A549 (cell line): ENCODE measurements at regions not wholly inside any gene's neighbourhood (a gene's known extent, or its start where the extent isn't known, plus 50 kb on each side); places are given as distances from the start of the nearest gene placed in this dataset.

ENCODE experiments used
- ATAC-seq, 2 experiments: fragments of 200-7000 bp in 1 of 2; fragments of >200 bp in 1 of 2; cut with Nextera tagmentation in 1 of 2; cut with Tn5 transposase in 1 of 2; 3 replicates each; pipeline versions ENCODE4 v1.8.0 to v1.9.1; 2018 to 2020; ENCODE audit warnings: mild to moderate bottlenecking in 1 of 2, moderate library complexity in 1 of 2
- CTCF ChIA-PET: fragments of 300-600 bp; sonication (Branson Sonifier 250); formaldehyde crosslinking; extraction: SDS; loops from one replicate; lab custom pipeline; 2021; ENCODE audit warnings: antibody characterized with exemption, inconsistent platforms; lab: Yijun Ruan, JAX
- POLR2A ChIA-PET: fragments of 350-600 bp; formaldehyde crosslinking; extraction: SDS; loops from one replicate; lab custom pipeline; 2021; ENCODE audit warnings: antibody characterized with exemption, inconsistent platforms; lab: Yijun Ruan, JAX
- DNase-seq, 2 experiments: peaks; one replicate each; pipeline versions ENCODE4 v3.0.0 to v3.0.0-alpha.2; 2011 to 2016; ENCODE audit warnings: low read depth in 1 of 2, low spot score in 1 of 2
- FAIRE-seq: peaks from 2 replicates; lab custom pipeline; 2011; peaks lifted over from hg19 to GRCh38; lab: Jason Lieb, UNC
- H3K27ac ChIP-seq, 2 experiments: fragments of >200 bp; sonication (Bioruptor Twin); formaldehyde crosslinking; 3 replicates each; pipeline ENCODE4 v1.5.1; 2016 to 2017
- H3K4me1 ChIP-seq: fragments of >200 bp; sonication (Bioruptor Twin); formaldehyde crosslinking; 3 replicates; pipeline ENCODE4 v1.6.1; 2016
- H3K4me2 ChIP-seq: fragments of >200 bp; sonication (Bioruptor Twin); formaldehyde crosslinking; 3 replicates; pipeline ENCODE4 v1.6.1; 2016
- H3K4me3 ChIP-seq: fragments of >200 bp; sonication (Bioruptor Twin); formaldehyde crosslinking; 3 replicates; pipeline ENCODE4 v1.5.1; 2016
- H3K9me3 ChIP-seq: fragments of >200 bp; sonication (Bioruptor Twin); formaldehyde crosslinking; 3 replicates; pipeline ENCODE4 v1.6.1; 2016
- BCL3 ChIP-seq: fragments of >200 bp; sonication (Bioruptor Twin); formaldehyde crosslinking; IDR thresholded peaks from 3 replicates; pipeline ENCODE4 v1.6.1; 2016
- CBX2 ChIP-seq: fragments of 200-600 bp; sonication (generic); IDR thresholded peaks from 2 replicates; pipeline ENCODE4 v1.6.1; 2016; ENCODE audit warnings: low read depth, mild to moderate bottlenecking, borderline replicate concordance
- CEBPB ChIP-seq, 2 experiments: fragments of >200 bp in 1 of 2; sonication (Bioruptor Twin) in 1 of 2; formaldehyde crosslinking in 1 of 2; IDR thresholded peaks; 2 replicates each; pipeline ENCODE4 v1.6.1; 2012 to 2016
- CHD2 ChIP-seq: fragments of 150-350 bp; IDR thresholded peaks from 2 replicates; pipeline ENCODE4 v1.6.1; 2014; ENCODE audit warnings: low read length; ENCODE audit not compliant: partially characterized antibody
- CHD4 ChIP-seq: fragments of 200-600 bp; sonication (generic); IDR thresholded peaks from 2 replicates; pipeline ENCODE4 v1.6.1; 2016; ENCODE audit warnings: antibody characterized with exemption, mild to moderate bottlenecking, borderline replicate concordance
- EHF ChIP-seq: fragments of 250-450 bp; sonication (Bioruptor Pico); IDR thresholded peaks from 2 replicates; pipeline ENCODE4 v1.5.0; 2020; ENCODE audit warnings: mild to moderate bottlenecking
- ELK1 ChIP-seq: fragments of 150-350 bp; IDR thresholded peaks from 2 replicates; pipeline ENCODE4 v1.6.1; 2014; ENCODE audit warnings: low read depth, mild to moderate bottlenecking, low read length
- FOXS1 ChIP-seq: fragments of 250-450 bp; sonication (Bioruptor Pico); IDR thresholded peaks from 2 replicates; pipeline ENCODE4 v1.5.0; 2020; ENCODE audit warnings: mild to moderate bottlenecking, moderate library complexity
- GATA3 ChIP-seq: IDR thresholded peaks from 2 replicates; pipeline ENCODE4 v1.6.1; 2012; ENCODE audit warnings: borderline replicate concordance
- HEYL ChIP-seq: fragments of 250-450 bp; sonication (Bioruptor Pico); IDR thresholded peaks from 2 replicates; pipeline ENCODE4 v1.8.0; 2021; ENCODE audit warnings: mild to moderate bottlenecking, moderate library complexity
- HOXA7 ChIP-seq: fragments of 250-450 bp; sonication (Bioruptor Pico); IDR thresholded peaks from 2 replicates; pipeline ENCODE4 v1.5.0; 2020; ENCODE audit warnings: mild to moderate bottlenecking, moderate library complexity
- HOXB13 ChIP-seq: fragments of 250-450 bp; sonication (Bioruptor Pico); IDR thresholded peaks from 2 replicates; pipeline ENCODE4 v1.5.0; 2020; ENCODE audit warnings: low read depth, mild to moderate bottlenecking, moderate library complexity
- JUN ChIP-seq, 2 experiments: fragments of >200 bp; sonication (Bioruptor Twin); formaldehyde crosslinking; IDR thresholded peaks; 2 replicates in 1 of 2; 3 replicates in 1 of 2; pipeline ENCODE4 v1.6.1; 2016 to 2017
- JUNB ChIP-seq: fragments of >200 bp; sonication (Bioruptor Twin); formaldehyde crosslinking; IDR thresholded peaks from 2 replicates; pipeline ENCODE4 v1.6.1; 2016
- KDM1A ChIP-seq: fragments of 200-600 bp; sonication (generic); IDR thresholded peaks from 2 replicates; pipeline ENCODE4 v1.6.1; 2016; ENCODE audit warnings: low read depth, mild to moderate bottlenecking
- MAFK ChIP-seq: fragments of 450-650 bp; IDR thresholded peaks from 2 replicates; pipeline ENCODE4 v1.6.1; 2014; ENCODE audit not compliant: partially characterized antibody
- MAZ ChIP-seq: fragments of 150-350 bp; IDR thresholded peaks from 2 replicates; pipeline ENCODE4 v1.6.1; 2014; ENCODE audit warnings: antibody characterized with exemption, low read depth, low read length, borderline replicate concordance
- NFE2L2 ChIP-seq: fragments of 150-350 bp; conservative IDR thresholded peaks from 2 replicates; pipeline ENCODE4 v1.6.1; 2014; ENCODE audit warnings: low read length
- NR3C1 ChIP-seq: fragments of >200 bp; sonication (Bioruptor Twin); formaldehyde crosslinking; IDR thresholded peaks from 3 replicates; pipeline ENCODE4 v1.6.1; 2017
- POLR2AphosphoS2 ChIP-seq: conservative IDR thresholded peaks from 2 replicates; pipeline ENCODE4 v1.6.1; 2012; ENCODE audit warnings: low read length, improper control_type of control experiment, inconsistent platforms
- RAD21 ChIP-seq, 2 experiments: fragments of >200 bp in 1 of 2; sonication (Bioruptor Twin) in 1 of 2; formaldehyde crosslinking in 1 of 2; IDR thresholded peaks in 1 of 2; conservative IDR thresholded peaks in 1 of 2; 2 replicates in 1 of 2; 3 replicates in 1 of 2; pipeline ENCODE4 v1.6.1; 2012 to 2018; ENCODE audit warnings: inconsistent platforms in 1 of 2
- RARB ChIP-seq: fragments of 250-450 bp; sonication (Bioruptor Pico); IDR thresholded peaks from 2 replicates; pipeline ENCODE4 v1.8.0; 2021; ENCODE audit warnings: mild to moderate bottlenecking, moderate library complexity
- RCOR1 ChIP-seq: fragments of 150-350 bp; IDR thresholded peaks from 2 replicates; pipeline ENCODE4 v1.6.1; 2014; ENCODE audit warnings: antibody characterized with exemption, low read length, low read depth
- REST ChIP-seq: fragments of 200-600 bp; sonication (generic); IDR thresholded peaks from 2 replicates; pipeline ENCODE4 v1.6.1; 2016; ENCODE audit warnings: antibody characterized with exemption, mild to moderate bottlenecking, moderate library complexity
- RFX5 ChIP-seq: fragments of 450-650 bp; IDR thresholded peaks from 2 replicates; pipeline ENCODE4 v1.7.1; 2014; ENCODE audit warnings: antibody characterized with exemption, mild to moderate bottlenecking, moderate library complexity
- RNF2 ChIP-seq: fragments of 200-600 bp; sonication (generic); IDR thresholded peaks from 2 replicates; pipeline ENCODE4 v1.6.1; 2016; ENCODE audit warnings: low read depth, mild to moderate bottlenecking, antibody characterized with exemption, moderate library complexity, borderline replicate concordance
- TP53 ChIP-seq: fragments of 250-450 bp; sonication (Bioruptor Pico); IDR thresholded peaks from 2 replicates; pipeline ENCODE4 v1.5.0; 2021; ENCODE audit warnings: mild to moderate bottlenecking, moderate library complexity
- USF2 ChIP-seq: fragments of 450-650 bp; IDR thresholded peaks from 2 replicates; pipeline ENCODE4 v1.6.1; 2014; ENCODE audit warnings: antibody characterized with exemption
- ZNF302 ChIP-seq: fragments of 250-450 bp; sonication (Bioruptor Pico); IDR thresholded peaks from 2 replicates; pipeline ENCODE4 v1.9.0; 2021; ENCODE audit warnings: inconsistent platforms, mild to moderate bottlenecking, moderate library complexity
- WGBS: methylation state at CpG from one replicate; pipeline ENCODE4 v1.1.6; 2017; ENCODE audit errors: missing lambda C conversion rate; 5-methylcytosine and 5-hydroxymethylcytosine counted together

GRCh38 chr18:8504424-8504823, 104.8 kb upstream of the RAB12 start:
- Histone ChIP-seq H3K4me2 (no peak overlapping the region), H3K27ac (no peak overlapping the region), H3K4me1 (no peaks in the 10 kb centered on the region), H3K4me3 (no peak overlapping the region), H3K9me3 (no peaks in the 10 kb centered on the region)
- ATAC-seq = no peak
- ChIA-PET POLR2A (no interaction called here), CTCF (no interaction called here)
- no peak for DNase-seq
- no peak for TF ChIP-seq HEYL (CRISPR knock-in tag)
- no peak for TF ChIP-seq RCOR1
- no peak for TF ChIP-seq ZNF302 (CRISPR knock-in tag)
- TF ChIP-seq REST = no peak
- TF ChIP-seq EHF (CRISPR knock-in tag) = no peak
- TF ChIP-seq KDM1A = no peak
- no peak for TF ChIP-seq NFE2L2
- no peak for TF ChIP-seq GATA3
- no peak for TF ChIP-seq RARB (CRISPR knock-in tag)
- TF ChIP-seq FOXS1 (CRISPR knock-in tag) = no peak
- TF ChIP-seq HOXA7 (CRISPR knock-in tag) = no peak
- TF ChIP-seq CHD2 = no peak
- TF ChIP-seq JUN (IDR thresholded peaks at IDR 0.05) = no peak
- no peak for TF ChIP-seq RNF2
- no peak for TF ChIP-seq TP53 (CRISPR knock-in tag)
- no peak for TF ChIP-seq CBX2
- no peak for TF ChIP-seq CEBPB (IDR thresholded peaks at IDR 0.05)
- TF ChIP-seq BCL3 = no peak
- TF ChIP-seq NR3C1 = no peak
- 76% methylated on average over 3 of the region's 3 CpGs for WGBS
- no peak for FAIRE-seq

GRCh38 chr18:8504880-8505435, 104.3 kb upstream of the RAB12 start:
- H3K9me3 ChIP-seq = no peaks in the 10 kb centered on the region
- ATAC-seq (no peak), FAIRE-seq (no peak), DNase-seq (no peak)
- H3K4me2 ChIP-seq = no peak overlapping the region
- H3K27ac ChIP-seq = no peak overlapping the region
- H3K4me1 ChIP-seq = no peaks in the 10 kb centered on the region
- ChIA-PET CTCF (no interaction called here), POLR2A (no interaction called here)
- no peak overlapping the region for H3K4me3 ChIP-seq
- 57% methylated on average over 9 of the region's 9 CpGs for WGBS
- TF ChIP-seq MAFK (no peak), CHD2 (no peak), ELK1 (no peak), FOXS1 (CRISPR knock-in tag) (no peak), HEYL (CRISPR knock-in tag) (no peak), NR3C1 (no peak), MAZ (no peak), HOXB13 (no peak), CHD4 (no peak), USF2 (no peak), JUNB (no peak), RNF2 (no peak), POLR2AphosphoS2 (no peak), RFX5 (no peak), REST (no peak), RAD21 (conservative IDR thresholded peaks at IDR 0.05 in 1 of 2, IDR thresholded peaks at IDR 0.05 in 1 of 2) (no peak)
